ENCODE measurements at regions not wholly inside any gene's neighbourhood (a gene's known extent, or its start where the extent isn't known, plus 50 kb on each side); places are given as distances from the start of the nearest gene placed in this dataset.
"Not testable (repeated sequence)": the region's sequence is repeated elsewhere in the genome, so short reads cannot be mapped to it uniquely, and the experiment has no call there.

DNA sequence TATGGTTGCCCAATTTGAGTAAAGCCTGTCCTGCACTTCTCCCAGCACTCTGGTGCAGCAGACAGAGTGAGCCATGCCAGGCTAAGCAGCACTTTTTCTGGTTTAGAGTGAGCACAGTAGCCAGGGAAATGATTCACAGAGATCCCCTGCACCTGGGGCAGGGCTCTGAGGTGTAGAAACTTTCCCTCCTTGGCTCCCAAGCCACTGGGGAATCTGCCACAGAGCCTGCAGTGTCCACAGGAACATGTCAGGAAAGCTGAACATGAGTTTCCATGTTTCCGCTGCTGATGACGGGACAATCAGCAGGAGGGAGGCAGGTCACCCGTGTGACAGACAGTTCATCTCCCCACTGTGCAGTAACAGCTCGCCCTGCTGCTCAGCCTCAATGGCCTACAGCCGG, 429.9 kb upstream of the B3GAT1 start:
- Histone ChIP-seq H3K27ac (replicated peaks in 1 of 4) (no peak overlapping the region), H3K4me3 (no peak overlapping the region), H3K4me1 (no peaks in the 10 kb centered on the region), H3K27me3 (peaks cover 0 to 47% (median 4%) of the 10 kb centered on the region in 4 donors), H3K36me3 (no peaks in the 10 kb centered on the region), H3K9me3 (no peaks in the 10 kb centered on the region)
- DNase-seq (ENCODE audit: extremely low spot score) = peak; percentile 68
- WGBS = 53% methylated on average over 2 of the region's 5 CpGs
- TF ChIP-seq EP300 (IDR thresholded peaks at IDR 0.05) (no peak), POLR2AphosphoS5 (IDR thresholded peaks at IDR 0.05) (no peak), POLR2A (IDR thresholded peaks at IDR 0.05; ENCODE audit: low read depth) (no peak)
- TF ChIP-seq, protein P1, sequence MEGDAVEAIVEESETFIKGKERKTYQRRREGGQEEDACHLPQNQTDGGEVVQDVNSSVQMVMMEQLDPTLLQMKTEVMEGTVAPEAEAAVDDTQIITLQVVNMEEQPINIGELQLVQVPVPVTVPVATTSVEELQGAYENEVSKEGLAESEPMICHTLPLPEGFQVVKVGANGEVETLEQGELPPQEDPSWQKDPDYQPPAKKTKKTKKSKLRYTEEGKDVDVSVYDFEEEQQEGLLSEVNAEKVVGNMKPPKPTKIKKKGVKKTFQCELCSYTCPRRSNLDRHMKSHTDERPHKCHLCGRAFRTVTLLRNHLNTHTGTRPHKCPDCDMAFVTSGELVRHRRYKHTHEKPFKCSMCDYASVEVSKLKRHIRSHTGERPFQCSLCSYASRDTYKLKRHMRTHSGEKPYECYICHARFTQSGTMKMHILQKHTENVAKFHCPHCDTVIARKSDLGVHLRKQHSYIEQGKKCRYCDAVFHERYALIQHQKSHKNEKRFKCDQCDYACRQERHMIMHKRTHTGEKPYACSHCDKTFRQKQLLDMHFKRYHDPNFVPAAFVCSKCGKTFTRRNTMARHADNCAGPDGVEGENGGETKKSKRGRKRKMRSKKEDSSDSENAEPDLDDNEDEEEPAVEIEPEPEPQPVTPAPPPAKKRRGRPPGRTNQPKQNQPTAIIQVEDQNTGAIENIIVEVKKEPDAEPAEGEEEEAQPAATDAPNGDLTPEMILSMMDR (IDR thresholded peaks at IDR 0.05) = no peak
- intact Hi-C loops (cut with DNase I) = no loop called here

DNA sequence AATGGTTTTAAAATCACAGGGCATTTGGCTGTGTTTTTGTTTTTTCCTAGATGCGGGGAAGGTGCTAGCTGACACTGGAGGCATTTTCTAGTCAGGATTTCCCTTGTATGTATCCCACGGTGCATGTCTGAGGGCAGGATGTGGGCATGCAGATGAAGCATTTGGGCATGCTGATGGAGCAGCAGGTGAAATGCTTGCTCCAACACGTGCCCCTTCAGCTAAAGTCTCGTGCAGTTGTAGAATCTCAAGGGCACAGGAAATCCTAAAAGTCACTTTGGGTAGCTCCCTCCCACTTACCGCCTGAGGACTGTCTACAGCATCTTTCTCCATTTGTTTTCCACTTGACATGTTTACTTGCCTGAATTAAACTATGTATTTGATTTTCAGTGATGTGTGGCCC, 429.4 kb upstream of the B3GAT1 start:
- H3K36me3 ChIP-seq = no peaks in the 10 kb centered on the region
- WGBS = 72% methylated on average over 5 of the region's 5 CpGs
- no peak for TF ChIP-seq POLR2AphosphoS5 (IDR thresholded peaks at IDR 0.05)
- no peak for TF ChIP-seq POLR2A (IDR thresholded peaks at IDR 0.05; ENCODE audit: low read depth)
- TF ChIP-seq EP300 (IDR thresholded peaks at IDR 0.05) = no peak
- TF ChIP-seq, protein P1 (IDR thresholded peaks at IDR 0.05) = no peak
- peaks cover 0 to 47% (median 4%) of the 10 kb centered on the region in 4 donors for H3K27me3 ChIP-seq
- H3K4me3 ChIP-seq = no peak overlapping the region
- DNase-seq (ENCODE audit: extremely low spot score) = peak; percentile 53
- intact Hi-C loops (cut with DNase I) = no loop called here
- no peaks in the 10 kb centered on the region for H3K4me1 ChIP-seq
- H3K27ac ChIP-seq (replicated peaks in 1 of 4) = no peak overlapping the region
- H3K9me3 ChIP-seq = no peaks in the 10 kb centered on the region

DNA sequence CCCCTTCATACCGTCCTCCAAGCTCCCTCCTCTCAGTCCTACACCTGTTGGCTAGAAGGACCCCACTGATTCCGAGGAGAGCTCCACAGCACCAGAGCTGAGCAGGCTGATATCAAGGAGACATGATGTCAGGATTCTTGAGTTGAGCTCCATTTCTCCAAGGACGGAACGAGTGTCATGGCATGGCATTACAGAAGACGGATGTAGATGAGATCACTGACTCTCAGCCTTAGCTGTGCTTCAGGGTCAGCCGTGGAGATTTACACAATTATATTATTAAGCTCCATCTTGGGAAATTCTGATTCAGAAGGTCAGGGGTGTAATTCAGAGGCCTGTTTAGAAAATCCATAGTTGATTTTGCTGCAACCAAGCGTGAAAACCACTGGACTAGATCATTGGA, 428.9 kb upstream of the B3GAT1 start:
- DNase-seq (ENCODE audit: extremely low spot score) = peak; percentile 86
- H3K27ac ChIP-seq (replicated peaks in 1 of 4) = no peak overlapping the region
- no peaks in the 10 kb centered on the region for H3K36me3 ChIP-seq
- no peak for TF ChIP-seq POLR2A (IDR thresholded peaks at IDR 0.05; ENCODE audit: low read depth)
- TF ChIP-seq POLR2AphosphoS5 (IDR thresholded peaks at IDR 0.05) = no peak
- TF ChIP-seq EP300 (IDR thresholded peaks at IDR 0.05) = no peak
- TF ChIP-seq, protein P1 (IDR thresholded peaks at IDR 0.05) = no peak
- no peak overlapping the region for H3K4me3 ChIP-seq
- H3K9me3 ChIP-seq = no peaks in the 10 kb centered on the region
- intact Hi-C loops (cut with DNase I) = no loop called here
- H3K4me1 ChIP-seq = no peaks in the 10 kb centered on the region
- peaks cover 0 to 47% (median 4%) of the 10 kb centered on the region in 4 donors for H3K27me3 ChIP-seq
- WGBS = 82% methylated on average over 7 of the region's 7 CpGs

DNA sequence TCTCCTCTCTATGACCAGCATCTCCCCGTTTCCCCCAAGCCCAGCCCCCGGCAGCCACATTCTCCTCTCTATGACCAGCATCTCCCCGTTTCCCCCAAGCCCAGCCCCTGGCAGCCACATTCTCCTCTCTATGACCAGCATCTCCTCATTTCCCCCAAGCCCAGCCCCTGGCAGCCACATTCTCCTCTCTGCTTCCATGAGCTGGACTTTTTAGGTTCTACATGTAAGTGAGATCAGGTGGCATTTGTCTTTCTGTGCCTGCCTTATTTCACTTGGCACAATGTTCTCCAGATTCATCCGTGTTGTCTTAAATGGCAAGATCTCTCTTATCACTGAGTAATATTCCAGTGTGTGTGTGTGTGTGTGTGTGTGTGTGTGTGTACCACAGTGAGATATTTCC, 428.1 kb upstream of the B3GAT1 start:
- H3K36me3 ChIP-seq; H3K4me1 ChIP-seq; intact Hi-C loops (cut with DNase I); H3K27ac ChIP-seq (replicated peaks in 1 of 4); H3K4me3 ChIP-seq; H3K9me3 ChIP-seq: not testable (repeated sequence)
- 86% methylated on average over 3 of the region's 4 CpGs for WGBS
- H3K27me3 ChIP-seq = peaks cover 0 to 47% (median 4%) of the 10 kb centered on the region in 4 donors
- DNase-seq (ENCODE audit: extremely low spot score) = peak; percentile 91

DNA sequence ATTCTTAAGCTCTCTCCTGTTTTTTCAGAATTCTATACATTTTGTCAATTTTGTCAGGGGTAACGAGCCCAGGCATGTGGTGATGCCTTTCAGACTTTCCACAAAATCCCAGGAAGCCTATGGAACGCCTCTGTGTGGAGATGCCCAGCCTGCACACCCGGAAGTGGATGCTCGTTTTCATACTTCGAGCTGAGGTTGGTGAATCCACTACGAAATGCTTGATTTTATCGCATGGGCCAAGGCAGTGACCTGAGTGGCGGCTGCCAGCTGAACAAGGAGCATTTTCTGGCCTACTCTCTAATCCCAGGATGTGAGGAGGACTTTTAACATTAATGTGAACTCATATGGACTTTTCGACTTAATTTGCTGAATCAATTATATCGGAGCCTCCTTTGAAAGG, 426.7 kb upstream of the B3GAT1 start:
- Histone ChIP-seq H3K9me3 (no peaks in the 10 kb centered on the region), H3K36me3 (no peaks in the 10 kb centered on the region), H3K27ac (replicated peaks in 1 of 4) (no peak overlapping the region), H3K4me3 (no peak overlapping the region), H3K4me1 (no peaks in the 10 kb centered on the region), H3K27me3 (peaks cover 0 to 36% (median 4%) of the 10 kb centered on the region in 4 donors)
- 84% methylated on average over 10 of the region's 10 CpGs for WGBS
- intact Hi-C loops (cut with DNase I) = no loop called here
- peak; percentile 83 for DNase-seq (ENCODE audit: extremely low spot score)
- TF ChIP-seq POLR2AphosphoS5 (IDR thresholded peaks at IDR 0.05) = no peak
- TF ChIP-seq, protein P1 (IDR thresholded peaks at IDR 0.05) = no peak
- TF ChIP-seq EP300 (IDR thresholded peaks at IDR 0.05) = no peak
- TF ChIP-seq POLR2A (IDR thresholded peaks at IDR 0.05; ENCODE audit: low read depth) = no peak

All from esophagus muscularis mucosa (tissue), 4 donors.